H9 (cell line): ENCODE measurements at regions not wholly inside any gene's neighbourhood (a gene's known extent, or its start where the extent isn't known, plus 50 kb on each side); places are given as distances from the start of the nearest gene placed in this dataset.

Source experiments
- DNase-seq: peaks from one replicate; pipeline ENCODE4 v3.0.0-alpha.2; 2017
- H2AFZ ChIP-seq: one replicate; pipeline ENCODE4 v1.6.1; 2013; ENCODE audit warnings: mild to moderate bottlenecking, low read length, control low read depth, moderate library complexity
- H2AK5ac ChIP-seq: 2 replicates; pipeline ENCODE4 v1.6.1; 2013; ENCODE audit warnings: low read length, control low read depth, mixed read lengths; ENCODE audit not compliant: insufficient read length
- H2BK120ac ChIP-seq: one replicate; pipeline ENCODE4 v1.6.1; 2013; ENCODE audit warnings: low read depth, mild to moderate bottlenecking, low read length, control low read depth, inconsistent platforms; ENCODE audit not compliant: poor library complexity, severe bottlenecking
- H2BK12ac ChIP-seq: 2 replicates; pipeline ENCODE4 v1.6.1; 2013; ENCODE audit warnings: low read length, control low read depth, mixed read lengths, low read depth; ENCODE audit not compliant: insufficient read length
- H2BK15ac ChIP-seq: 2 replicates; pipeline ENCODE4 v1.6.1; 2013; ENCODE audit warnings: low read depth, low read length, control low read depth
- H2BK20ac ChIP-seq: one replicate; pipeline ENCODE4 v1.6.1; 2013; ENCODE audit warnings: low read depth, mild to moderate bottlenecking, low read length, control low read depth, inconsistent platforms; ENCODE audit not compliant: poor library complexity, severe bottlenecking
- H2BK5ac ChIP-seq: 2 replicates; pipeline ENCODE4 v1.6.1; 2013; ENCODE audit warnings: low read length, control low read depth, mixed read lengths; ENCODE audit not compliant: insufficient read length
- H3K14ac ChIP-seq: 2 replicates; pipeline ENCODE4 v1.6.1; 2013; ENCODE audit warnings: low read length, control low read depth; ENCODE audit not compliant: insufficient read depth
- H3K18ac ChIP-seq: 2 replicates; pipeline ENCODE4 v1.6.1; 2013; ENCODE audit warnings: low read depth, mild to moderate bottlenecking, mixed read lengths, low read length, control low read depth; ENCODE audit not compliant: insufficient read length
- H3K23ac ChIP-seq: 2 replicates; pipeline ENCODE4 v1.6.1; 2013; ENCODE audit warnings: low read length, control low read depth, mixed read lengths, low read depth; ENCODE audit not compliant: insufficient read length
- H3K23me2 ChIP-seq: 2 replicates; pipeline ENCODE4 v1.6.1; 2013; ENCODE audit warnings: low read depth, mild to moderate bottlenecking, mixed read lengths, low read length, control low read depth; ENCODE audit not compliant: insufficient read length, poor library complexity, severe bottlenecking
- H3K27ac ChIP-seq: 2 replicates; pipeline ENCODE4 v1.5.1; 2013; ENCODE audit warnings: low read length, control low read depth, mixed read lengths, low read depth; ENCODE audit not compliant: insufficient read length
- H3K27me3 ChIP-seq: 2 replicates; pipeline ENCODE4 v1.6.1; 2013; ENCODE audit warnings: low read length, control low read depth, inconsistent platforms; ENCODE audit not compliant: insufficient read depth
- H3K4ac ChIP-seq: 2 replicates; pipeline ENCODE4 v1.6.1; 2013; ENCODE audit warnings: low read depth, mild to moderate bottlenecking, control low read depth, inconsistent platforms, low read length, moderate library complexity
- H3K4me1 ChIP-seq: 2 replicates; pipeline ENCODE4 v1.6.1; 2013; ENCODE audit warnings: low read length, control low read depth, inconsistent platforms; ENCODE audit not compliant: insufficient read depth
- H3K4me2 ChIP-seq: 2 replicates; pipeline ENCODE4 v1.6.1; 2013; ENCODE audit warnings: low read length, control low read depth, mixed read lengths; ENCODE audit not compliant: insufficient read length, insufficient read depth
- H3K56ac ChIP-seq: 2 replicates; pipeline ENCODE4 v1.6.1; 2013; ENCODE audit warnings: low read depth, mild to moderate bottlenecking, mixed read lengths, low read length, control low read depth; ENCODE audit not compliant: insufficient read length
- H3K79me1 ChIP-seq: 2 replicates; pipeline ENCODE4 v1.6.1; 2013; ENCODE audit warnings: low read depth, mild to moderate bottlenecking, moderate library complexity, low read length, control low read depth, inconsistent platforms; ENCODE audit not compliant: insufficient read depth, poor library complexity, severe bottlenecking
- H3K79me2 ChIP-seq: 2 replicates; pipeline ENCODE4 v1.6.1; 2013; ENCODE audit warnings: low read length, control low read depth, inconsistent platforms; ENCODE audit not compliant: insufficient read depth
- H3K9ac ChIP-seq: 2 replicates; pipeline ENCODE4 v1.6.1; 2013; ENCODE audit warnings: low read length, control low read depth, mixed read lengths; ENCODE audit not compliant: insufficient read length; ENCODE audit errors: extremely low read depth
- H3K9me3 ChIP-seq: one replicate; pipeline ENCODE4 v1.6.1; 2013; ENCODE audit warnings: low read depth, low read length, inconsistent platforms; ENCODE audit not compliant: control insufficient read depth
- H3T11ph ChIP-seq: one replicate; pipeline ENCODE4 v1.6.1; 2013; ENCODE audit warnings: mild to moderate bottlenecking, low read length, control low read depth, inconsistent platforms
- H4K20me1 ChIP-seq: one replicate; pipeline ENCODE4 v1.6.1; 2013; ENCODE audit not compliant: control insufficient read depth, insufficient read length, insufficient read depth
- H4K5ac ChIP-seq: 2 replicates; pipeline ENCODE4 v1.6.1; 2013; ENCODE audit warnings: low read depth, mild to moderate bottlenecking, mixed read lengths, low read length, control low read depth; ENCODE audit not compliant: insufficient read length
- H4K8ac ChIP-seq: replicated peaks from 2 replicates; pipeline ENCODE4 v1.6.1; 2013; ENCODE audit warnings: low read length, control low read depth, mixed read lengths, low read depth; ENCODE audit not compliant: insufficient read length
- H4K91ac ChIP-seq: 2 replicates; pipeline ENCODE4 v1.6.1; 2013; ENCODE audit warnings: low read depth, mild to moderate bottlenecking, moderate library complexity, mixed read lengths, low read length, control low read depth; ENCODE audit not compliant: insufficient read length
- H3K27ac Mint-ChIP-seq, 3 experiments: 2 replicates in 2 of 3; 3 replicates in 1 of 3; pipeline ENCODE4 v1.8.0; 2020 to 2021; ENCODE audit warnings: mixed read lengths in 3 of 3, mild to moderate bottlenecking in 1 of 3, moderate library complexity in 1 of 3
- H3K27me3 Mint-ChIP-seq: 2 replicates; pipeline ENCODE4 v1.8.0; 2021; ENCODE audit warnings: low read depth, mild to moderate bottlenecking, moderate library complexity, mixed read lengths
- H3K36me3 Mint-ChIP-seq, 3 experiments: 2 replicates in 2 of 3; 3 replicates in 1 of 3; pipeline ENCODE4 v1.8.0; 2020 to 2021; ENCODE audit warnings: low read depth in 3 of 3, mixed read lengths in 3 of 3; ENCODE audit not compliant: insufficient read depth in 1 of 3
- H3K4me1 Mint-ChIP-seq, 2 experiments: 2 replicates each; pipeline ENCODE4 v1.8.0; 2020; ENCODE audit warnings: mixed read lengths in 2 of 2
- H3K4me3 Mint-ChIP-seq, 2 experiments: 2 replicates in 1 of 2; 3 replicates in 1 of 2; pipeline ENCODE4 v1.8.0; 2020 to 2021; ENCODE audit warnings: mild to moderate bottlenecking in 2 of 2, mixed read lengths in 2 of 2, moderate library complexity in 1 of 2
- H3K9me3 Mint-ChIP-seq, 2 experiments: 2 replicates in 1 of 2; 3 replicates in 1 of 2; pipeline ENCODE4 v1.8.0; 2020; ENCODE audit warnings: mild to moderate bottlenecking in 2 of 2, mixed read lengths in 2 of 2, moderate library complexity in 1 of 2
- WGBS: extraction: QIAGEN DNeasy Blood & Tissue Kit; methylation state at CpG from one replicate; pipeline ENCODE4 v1.1.7; 2013; ENCODE audit warnings: missing lambda C conversion rate, low lambda C conversion rate, mixed read lengths; ENCODE audit not compliant: insufficient read length; ENCODE audit errors: extremely low coverage; 5-methylcytosine and 5-hydroxymethylcytosine counted together
- TF ChIP-seq, protein P1 (sequence below): fragments of 200-600 bp; sonication (generic); conservative IDR thresholded peaks from 3 replicates; pipeline ENCODE4 v1.8.0; 2021; ENCODE audit warnings: antibody characterized with exemption, mild to moderate bottlenecking

DNA sequence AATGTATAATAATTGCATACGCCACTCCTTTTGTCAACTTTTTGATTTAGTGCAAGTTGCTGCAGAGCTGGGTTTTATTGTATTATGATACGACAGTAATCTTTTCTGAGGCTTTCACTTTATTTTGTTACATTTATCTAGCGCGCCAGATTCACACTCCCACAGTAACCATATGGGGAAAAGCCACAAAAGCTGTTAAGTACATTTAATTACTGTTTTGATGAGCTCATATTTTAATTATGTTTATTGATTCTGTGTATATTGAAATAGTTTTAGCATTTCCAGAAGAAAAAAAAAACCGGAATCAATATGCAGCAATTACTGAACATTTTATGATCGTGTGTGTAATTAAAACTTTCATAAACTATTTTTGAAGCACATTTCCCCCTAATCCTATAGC, 118.5 kb downstream of the RAB11FIP2 start:
- DNase-seq: no peak
- peaks cover 8 to 10% of the 10 kb centered on the region in 2 experiments; a peak in 3 of 5 replicates for H3K9me3 Mint-ChIP-seq
- peaks cover 23 to 27% of the 10 kb centered on the region in 2 experiments for H3K4me1 Mint-ChIP-seq
- Histone ChIP-seq H3K27ac (no peak overlapping the region), H4K8ac (no peak overlapping the region), H4K20me1 (peaks cover 3% of the 10 kb centered on the region), H2BK5ac (no peak overlapping the region), H3K23me2 (no peaks in the 10 kb centered on the region), H2AFZ (no peak overlapping the region), H3K23ac (no peak overlapping the region), H3K4me1 (peaks cover 2% of the 10 kb centered on the region; the same call in 1 of the 2 replicates), H2BK120ac (no peak overlapping the region), H2BK12ac (no peak overlapping the region), H3K9ac (no peak overlapping the region), H3K18ac (no peak overlapping the region), H3K79me1 (no peaks in the 10 kb centered on the region), H4K91ac (no peak overlapping the region), H2BK15ac (no peak overlapping the region), H2AK5ac (no peak overlapping the region), H2BK20ac (no peak overlapping the region), H3K27me3 (no peaks in the 10 kb centered on the region), H3K56ac (no peak overlapping the region), H3T11ph (no peak overlapping the region), H3K9me3 (no peaks in the 10 kb centered on the region), H3K14ac (no peak overlapping the region), H4K5ac (no peak overlapping the region), H3K4me2 (no peak overlapping the region), H3K4ac (no peak overlapping the region), H3K79me2 (no peaks in the 10 kb centered on the region)
- TF ChIP-seq, protein P1, sequence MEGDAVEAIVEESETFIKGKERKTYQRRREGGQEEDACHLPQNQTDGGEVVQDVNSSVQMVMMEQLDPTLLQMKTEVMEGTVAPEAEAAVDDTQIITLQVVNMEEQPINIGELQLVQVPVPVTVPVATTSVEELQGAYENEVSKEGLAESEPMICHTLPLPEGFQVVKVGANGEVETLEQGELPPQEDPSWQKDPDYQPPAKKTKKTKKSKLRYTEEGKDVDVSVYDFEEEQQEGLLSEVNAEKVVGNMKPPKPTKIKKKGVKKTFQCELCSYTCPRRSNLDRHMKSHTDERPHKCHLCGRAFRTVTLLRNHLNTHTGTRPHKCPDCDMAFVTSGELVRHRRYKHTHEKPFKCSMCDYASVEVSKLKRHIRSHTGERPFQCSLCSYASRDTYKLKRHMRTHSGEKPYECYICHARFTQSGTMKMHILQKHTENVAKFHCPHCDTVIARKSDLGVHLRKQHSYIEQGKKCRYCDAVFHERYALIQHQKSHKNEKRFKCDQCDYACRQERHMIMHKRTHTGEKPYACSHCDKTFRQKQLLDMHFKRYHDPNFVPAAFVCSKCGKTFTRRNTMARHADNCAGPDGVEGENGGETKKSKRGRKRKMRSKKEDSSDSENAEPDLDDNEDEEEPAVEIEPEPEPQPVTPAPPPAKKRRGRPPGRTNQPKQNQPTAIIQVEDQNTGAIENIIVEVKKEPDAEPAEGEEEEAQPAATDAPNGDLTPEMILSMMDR: no peak
- H3K36me3 Mint-ChIP-seq: peaks cover 0 to 4% (median 0%) of the 10 kb centered on the region in 3 experiments; a peak in 3 of 7 replicates
- H3K4me3 Mint-ChIP-seq: no peak overlapping the region
- no peak overlapping the region for H3K27ac Mint-ChIP-seq
- no CpG with 5 or more reads among the region's 6 CpGs for WGBS
- H3K27me3 Mint-ChIP-seq: no peaks in the 10 kb centered on the region
